Progenitor cell of endocrine pancreas (in vitro differentiated cells): ENCODE measurements at regions not wholly inside any gene's neighbourhood (a gene's known extent, or its start where the extent isn't known, plus 50 kb on each side); places are given as distances from the start of the nearest gene placed in this dataset.

ENCODE experiments used
- DNase-seq: peaks from one replicate; pipeline ENCODE4 v3.0.0; 2021; ENCODE audit warnings: low spot score; ENCODE audit not compliant: unreplicated experiment
- H3K27ac Mint-ChIP-seq: 2 replicates; pipeline ENCODE4 v1.8.0; 2021; ENCODE audit warnings: mild to moderate bottlenecking, moderate library complexity, mixed read lengths
- H3K27me3 Mint-ChIP-seq: 2 replicates; pipeline ENCODE4 v1.8.0; 2021; ENCODE audit warnings: mixed read lengths
- H3K36me3 Mint-ChIP-seq: 2 replicates; pipeline ENCODE4 v1.8.0; 2022; ENCODE audit warnings: mixed read lengths; ENCODE audit not compliant: insufficient read depth
- H3K4me1 Mint-ChIP-seq: 2 replicates; pipeline ENCODE4 v1.8.0; 2021; ENCODE audit warnings: low read depth, mixed read lengths
- H3K4me3 Mint-ChIP-seq: 2 replicates; pipeline ENCODE4 v1.8.0; 2021; ENCODE audit warnings: low read depth, mild to moderate bottlenecking, moderate library complexity, mixed read lengths
- H3K9me3 Mint-ChIP-seq: 2 replicates; pipeline ENCODE4 v1.8.0; 2021; ENCODE audit warnings: low read depth, mixed read lengths
- CTCF ChIP-seq: fragments of 200-600 bp; sonication (generic); IDR thresholded peaks from one replicate; pipeline ENCODE4 v1.5.0; 2021; ENCODE audit warnings: antibody characterized with exemption, mild to moderate bottlenecking; ENCODE audit not compliant: unreplicated experiment

- Mint-ChIP-seq H3K4me3 (no peak overlapping the region), H3K36me3 (no peaks in the 10 kb centered on the region), H3K9me3 (peaks cover 3% of the 10 kb centered on the region), H3K27ac (no peak overlapping the region), H3K27me3 (no peaks in the 10 kb centered on the region), H3K4me1 (peaks cover 14% of the 10 kb centered on the region)
- peak; percentile 57 for TF ChIP-seq CTCF
- no peak for DNase-seq
These were observed 109.6 kb upstream of the GOT2 start for GRCh38 chr16:58843675-58844074.

GRCh38 chr16:58842746-58843145 is 108.6 kb upstream of the GOT2 start:
- no peak for TF ChIP-seq CTCF
- Mint-ChIP-seq H3K27me3 (no peaks in the 10 kb centered on the region), H3K36me3 (no peaks in the 10 kb centered on the region), H3K4me1 (peaks cover 7% of the 10 kb centered on the region), H3K9me3 (peaks cover 6% of the 10 kb centered on the region), H3K4me3 (no peak overlapping the region), H3K27ac (no peak overlapping the region)
- DNase-seq = no peak

GRCh38 chr16:58842156-58842555 is 108.0 kb upstream of the GOT2 start:
- no peak for DNase-seq
- H3K4me1 Mint-ChIP-seq = peaks cover 7% of the 10 kb centered on the region
- no peak overlapping the region for H3K4me3 Mint-ChIP-seq
- peaks cover 6% of the 10 kb centered on the region for H3K9me3 Mint-ChIP-seq
- TF ChIP-seq CTCF = no peak
- no peaks in the 10 kb centered on the region for H3K27me3 Mint-ChIP-seq
- H3K36me3 Mint-ChIP-seq = no peaks in the 10 kb centered on the region
- no peak overlapping the region for H3K27ac Mint-ChIP-seq

- Mint-ChIP-seq H3K36me3 (no peaks in the 10 kb centered on the region), H3K9me3 (peaks cover 3% of the 10 kb centered on the region), H3K4me1 (no peaks in the 10 kb centered on the region), H3K27me3 (no peaks in the 10 kb centered on the region), H3K27ac (no peak overlapping the region), H3K4me3 (no peak overlapping the region)
- TF ChIP-seq CTCF = no peak
- DNase-seq = no peak
These were observed 103.8 kb upstream of the GOT2 start for GRCh38 chr16:58837950-58838349.

GRCh38 chr16:58836427-58836826 is 102.3 kb upstream of the GOT2 start:
- TF ChIP-seq CTCF = no peak
- H3K27ac Mint-ChIP-seq = no peak overlapping the region
- no peak for DNase-seq
- no peaks in the 10 kb centered on the region for H3K36me3 Mint-ChIP-seq
- H3K9me3 Mint-ChIP-seq = peaks cover 3% of the 10 kb centered on the region
- no peak overlapping the region for H3K4me3 Mint-ChIP-seq
- no peaks in the 10 kb centered on the region for H3K4me1 Mint-ChIP-seq
- H3K27me3 Mint-ChIP-seq = no peaks in the 10 kb centered on the region
